Fibroblast of peridontal ligament (primary cell): ENCODE measurements at regions not wholly inside any gene's neighbourhood (a gene's known extent, or its start where the extent isn't known, plus 50 kb on each side); places are given as distances from the start of the nearest gene placed in this dataset.

ENCODE experiments used
- DNase-seq: peaks from one replicate; pipeline ENCODE4 v3.0.0-alpha.2; 2010; ENCODE audit errors: extremely low read depth

GRCh38 chr2:138105358-138105757 lies 141.1 kb downstream of the HNMT start:
- no peak for DNase-seq

GRCh38 chr2:138106606-138107005 lies 142.3 kb downstream of the HNMT start:
- no peak for DNase-seq

- no peak for DNase-seq
Observed at GRCh38 chr2:138107288-138107687, 143.0 kb downstream of the HNMT start.

GRCh38 chr2:138110453-138111083 lies 146.3 kb downstream of the HNMT start:
- DNase-seq: no peak

- DNase-seq: no peak
Observed at GRCh38 chr2:138112536-138112935, 148.3 kb downstream of the HNMT start.

- DNase-seq: no peak
Observed at GRCh38 chr2:138113871-138114525, 149.7 kb downstream of the HNMT start.

- peak; percentile 49 for DNase-seq
Observed at GRCh38 chr2:138115666-138116065, 151.4 kb downstream of the HNMT start.

- DNase-seq: no peak
Observed at GRCh38 chr2:138116456-138116855, 152.2 kb downstream of the HNMT start.

- no peak for DNase-seq
Observed at GRCh38 chr2:138121666-138122661, 157.7 kb downstream of the HNMT start.

- no peak for DNase-seq
Observed at GRCh38 chr2:138122891-138123290, 158.6 kb downstream of the HNMT start.

GRCh38 chr2:138123741-138124140 lies 159.5 kb downstream of the HNMT start:
- DNase-seq: no peak

GRCh38 chr2:138124521-138124920 lies 160.2 kb downstream of the HNMT start:
- no peak for DNase-seq

GRCh38 chr2:138125306-138126288 lies 161.3 kb downstream of the HNMT start:
- no peak for DNase-seq

- DNase-seq: no peak
Observed at GRCh38 chr2:138132108-138132507, 167.8 kb downstream of the HNMT start.

GRCh38 chr2:138137949-138138348 lies 173.7 kb downstream of the HNMT start:
- no peak for DNase-seq

GRCh38 chr2:138147796-138148195 lies 183.5 kb downstream of the HNMT start:
- no peak for DNase-seq

GRCh38 chr2:138155304-138155703 lies 191.0 kb downstream of the HNMT start:
- DNase-seq: no peak

- DNase-seq: no peak
Observed at GRCh38 chr2:138157372-138157771, 193.1 kb downstream of the HNMT start.

GRCh38 chr2:138170485-138170884 lies 206.2 kb downstream of the HNMT start:
- DNase-seq: peak; percentile 4

- DNase-seq: no peak
Observed at GRCh38 chr2:138171244-138171643, 207.0 kb downstream of the HNMT start.

GRCh38 chr2:138175066-138175465 lies 210.8 kb downstream of the HNMT start:
- no peak for DNase-seq
